ENCODE measurements at regions not wholly inside any gene's neighbourhood (a gene's known extent, or its start where the extent isn't known, plus 50 kb on each side); places are given as distances from the start of the nearest gene placed in this dataset.
"Not testable (repeated sequence)": the region's sequence is repeated elsewhere in the genome, so short reads cannot be mapped to it uniquely, and the experiment has no call there.

GRCh38 chr9:31104249-31104648 is 1280.2 kb upstream of the ACO1 start:
- no peak for DNase-seq

DNA sequence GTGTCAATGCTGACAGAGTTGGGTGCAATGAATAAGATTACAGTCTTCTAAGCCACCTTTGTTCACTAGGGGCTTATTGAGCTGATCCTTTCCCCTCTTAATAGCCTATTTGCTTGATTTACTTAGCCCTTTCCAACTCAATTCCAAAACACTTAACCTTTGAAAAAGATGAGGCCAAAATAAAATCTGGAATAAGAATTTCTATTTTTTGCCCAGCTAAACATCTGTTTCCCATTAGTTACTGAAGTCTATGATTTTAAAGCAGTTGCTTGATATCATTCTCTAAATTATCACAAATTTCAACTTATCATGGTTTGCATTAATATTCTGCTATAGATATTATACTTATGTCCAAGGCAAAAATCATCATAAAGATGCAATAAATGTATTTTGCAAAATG is 1272.0 kb upstream of the ACO1 start:
- DNase-seq = no peak

GRCh38 chr9:31114346-31114745 is 1270.1 kb upstream of the ACO1 start:
- DNase-seq = no peak

GRCh38 chr9:31119890-31120454 is 1264.5 kb upstream of the ACO1 start:
- DNase-seq = peak; percentile 64

- no peak for DNase-seq
Observed at GRCh38 chr9:31124389-31124788, 1260.1 kb upstream of the ACO1 start.

DNA sequence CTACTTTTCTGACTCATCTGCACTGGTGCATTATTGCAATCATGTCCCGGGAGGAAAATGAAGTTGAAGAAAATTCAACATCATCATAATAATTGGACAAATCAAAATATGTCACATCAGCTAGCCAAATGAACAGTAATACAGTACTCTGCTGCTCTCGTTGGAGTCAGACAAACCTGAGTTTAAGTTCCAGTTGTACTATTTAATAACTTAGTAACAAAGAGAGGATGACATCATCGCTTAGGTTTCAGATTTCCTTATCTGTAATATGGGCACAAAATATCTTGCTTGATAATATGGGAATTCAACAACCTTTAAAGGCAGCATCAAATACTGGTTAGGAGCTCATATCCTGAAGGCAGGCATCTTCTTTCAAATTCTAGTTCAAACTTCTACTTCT is 1248.9 kb upstream of the ACO1 start:
- no peak for DNase-seq

DNA sequence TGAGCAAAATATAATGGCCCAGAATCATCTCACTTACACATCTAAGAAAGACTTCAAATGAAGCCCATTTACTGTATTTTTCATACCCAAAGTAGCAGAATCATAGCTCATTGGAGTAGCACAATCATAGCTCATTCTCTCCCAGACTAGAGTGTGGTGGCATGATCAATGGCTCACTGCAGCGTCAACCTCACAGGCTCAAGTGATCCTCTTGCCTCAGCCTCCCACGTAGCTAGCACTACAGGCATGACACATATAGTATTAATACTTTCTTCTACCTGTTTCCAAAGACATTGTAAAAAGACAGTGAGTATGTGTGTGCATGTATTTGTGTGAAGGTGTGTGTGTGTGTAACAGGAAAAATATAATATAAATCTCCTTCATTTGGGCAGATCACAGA is 1247.9 kb upstream of the ACO1 start:
- no peak for DNase-seq

DNA sequence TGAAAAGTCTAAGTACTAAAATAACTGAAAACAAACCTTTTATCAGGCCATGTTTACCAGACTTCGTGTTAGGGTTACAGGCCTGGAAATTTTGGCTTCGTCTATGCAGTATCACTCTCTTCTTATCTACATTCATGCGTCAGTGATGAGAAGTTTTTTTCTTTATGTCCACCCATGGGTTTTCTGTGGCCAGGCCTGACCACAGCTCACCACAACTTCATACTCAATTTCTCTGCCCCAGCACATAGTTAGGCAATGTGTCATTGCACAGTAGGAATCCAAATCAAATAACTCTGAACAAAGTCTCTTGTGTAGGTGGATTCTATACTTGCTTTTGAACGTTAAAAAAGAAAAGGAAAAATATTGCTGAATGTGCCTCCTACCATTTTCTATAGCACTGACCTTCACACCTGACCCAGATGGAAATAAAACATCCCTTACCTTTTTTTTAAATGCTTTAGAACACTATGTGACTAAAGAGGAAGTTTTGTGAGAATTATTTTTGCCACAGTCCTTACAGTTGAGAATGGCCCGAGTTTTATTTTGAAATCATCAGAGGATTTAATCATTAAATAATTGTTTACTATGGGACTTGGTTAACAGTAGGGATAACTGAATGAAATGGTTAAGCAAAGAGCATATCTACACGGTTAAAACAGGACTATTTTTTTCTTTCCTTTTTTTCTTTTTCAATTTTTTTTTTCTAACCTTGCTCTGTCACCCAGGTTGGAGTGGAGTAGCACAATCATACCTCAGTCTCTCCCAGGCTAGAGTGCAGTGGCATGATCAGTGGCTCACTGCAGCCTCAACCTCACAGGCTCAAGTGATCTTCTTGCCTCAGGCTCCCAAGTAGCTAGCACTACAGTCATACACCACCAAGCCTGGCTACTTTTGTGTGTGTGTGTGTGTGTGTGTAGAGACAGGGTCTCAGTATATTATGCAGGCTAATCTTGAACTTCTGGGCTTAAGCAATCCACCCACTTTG is 1247.0 kb upstream of the ACO1 start:
- no peak for DNase-seq

DNA sequence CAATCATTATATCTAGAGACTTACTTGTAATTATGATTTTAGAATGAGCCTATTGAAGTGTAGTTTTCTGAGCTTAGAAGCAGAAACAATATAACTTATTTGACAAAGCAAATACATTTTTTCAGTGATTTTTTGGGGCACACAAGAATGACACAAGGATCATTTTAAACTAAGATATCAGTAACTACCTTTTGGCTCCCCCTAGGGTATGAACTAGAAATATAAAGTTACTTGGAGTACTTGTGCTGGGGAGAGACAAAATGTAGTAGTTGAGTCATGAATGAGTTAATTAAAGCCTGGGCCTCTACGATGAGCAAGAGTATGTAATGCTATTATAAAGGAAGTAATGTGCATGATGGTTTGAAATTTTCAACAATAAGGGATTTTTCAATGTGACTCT is 1244.1 kb upstream of the ACO1 start:
- no peak for DNase-seq

GRCh38 chr9:31142456-31142855 is 1242.0 kb upstream of the ACO1 start:
- no peak for DNase-seq

DNA sequence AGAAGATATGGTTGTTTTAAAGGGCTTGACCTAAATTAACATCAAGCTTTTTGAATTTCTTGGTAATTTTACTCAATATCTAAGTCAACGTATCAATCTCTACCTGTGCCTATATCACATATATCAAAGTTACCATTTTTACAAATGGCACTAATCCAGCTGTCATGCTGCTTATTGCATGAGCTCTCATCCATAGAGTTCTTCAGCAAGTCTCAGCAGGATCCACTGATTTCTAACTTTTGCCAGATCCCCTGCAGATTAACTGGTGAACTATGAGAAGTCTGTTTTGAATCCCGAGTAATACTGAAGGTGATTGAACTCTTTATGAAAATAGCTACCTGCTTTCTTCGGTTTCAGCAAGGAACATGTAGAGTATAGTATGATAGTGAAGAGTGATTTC is 1239.8 kb upstream of the ACO1 start:
- no peak for DNase-seq

- DNase-seq = no peak
Observed at GRCh38 chr9:31146485-31147166, 1237.8 kb upstream of the ACO1 start.

GRCh38 chr9:31153250-31153840 is 1231.1 kb upstream of the ACO1 start:
- DNase-seq = no peak

DNA sequence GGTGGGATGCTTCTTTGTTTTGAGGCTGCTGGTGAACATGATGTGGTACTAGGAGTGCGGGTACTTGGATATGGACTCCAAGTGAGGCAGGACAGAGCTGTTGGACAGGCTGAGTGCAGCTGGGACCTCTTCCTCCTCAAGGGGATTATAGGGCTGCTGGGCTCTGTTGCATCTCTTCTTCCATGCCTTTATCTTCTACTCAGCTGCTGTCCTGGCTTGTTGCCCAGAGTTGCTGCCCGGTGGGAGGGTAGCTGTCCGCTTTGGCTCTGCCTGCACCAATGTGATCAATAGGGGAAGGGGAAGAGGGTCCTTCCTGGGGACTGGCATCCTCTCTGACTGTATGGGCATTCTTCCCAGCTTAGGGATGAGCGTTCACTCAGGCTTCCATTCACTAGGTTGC is 1217.9 kb upstream of the ACO1 start:
- no peak for DNase-seq

DNA sequence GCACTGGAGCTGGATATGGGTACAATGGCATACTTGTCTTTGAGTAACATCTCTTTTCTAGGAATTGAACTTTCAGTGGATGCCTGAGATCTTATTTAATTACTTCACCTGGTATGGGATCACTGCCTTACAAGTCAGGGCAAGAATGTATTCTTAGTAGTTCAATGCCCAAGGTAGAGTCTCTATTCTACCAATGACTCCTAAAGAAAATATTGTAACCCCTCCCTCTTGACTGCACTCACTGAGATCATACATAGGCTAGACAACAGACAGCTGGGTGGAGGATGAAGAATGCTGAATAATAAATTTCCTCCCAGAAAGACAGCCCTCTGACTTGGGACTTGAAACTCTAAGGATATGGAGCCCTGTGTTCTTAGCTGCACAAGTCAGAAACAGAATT is 1216.3 kb upstream of the ACO1 start:
- DNase-seq = no peak

GRCh38 chr9:31174681-31175080 is 1209.8 kb upstream of the ACO1 start:
- no peak for DNase-seq

GRCh38 chr9:31183866-31184265 is 1200.6 kb upstream of the ACO1 start:
- DNase-seq = no peak

GRCh38 chr9:31185831-31186230 is 1198.6 kb upstream of the ACO1 start:
- DNase-seq = no peak

GRCh38 chr9:31188496-31188895 is 1195.9 kb upstream of the ACO1 start:
- DNase-seq = no peak

- DNase-seq = no peak
Observed at GRCh38 chr9:31210978-31211570, 1173.4 kb upstream of the ACO1 start.

DNA sequence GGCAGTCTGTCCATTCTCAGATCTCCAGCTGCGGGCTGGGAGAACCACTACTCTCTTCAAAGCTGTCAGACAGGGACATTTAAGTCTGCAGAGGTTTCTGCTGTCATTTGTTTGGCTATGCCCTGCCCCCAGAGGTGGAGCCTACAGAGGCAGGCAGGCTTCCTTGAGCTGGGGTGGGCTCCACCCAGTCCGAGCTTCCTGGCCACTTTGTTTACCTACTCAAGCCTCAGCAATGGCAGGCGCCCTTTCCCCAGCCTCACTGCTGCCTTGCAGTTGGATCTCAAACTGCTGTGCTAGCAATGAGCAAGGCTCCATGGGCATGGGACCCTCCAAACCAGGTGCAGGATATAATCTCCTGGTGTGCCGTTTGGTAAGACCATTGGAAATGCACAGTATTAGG is 1154.5 kb upstream of the ACO1 start:
- not testable (repeated sequence) for DNase-seq

- no peak for DNase-seq
Observed at GRCh38 chr9:31232485-31232884, 1152.0 kb upstream of the ACO1 start.

DNA sequence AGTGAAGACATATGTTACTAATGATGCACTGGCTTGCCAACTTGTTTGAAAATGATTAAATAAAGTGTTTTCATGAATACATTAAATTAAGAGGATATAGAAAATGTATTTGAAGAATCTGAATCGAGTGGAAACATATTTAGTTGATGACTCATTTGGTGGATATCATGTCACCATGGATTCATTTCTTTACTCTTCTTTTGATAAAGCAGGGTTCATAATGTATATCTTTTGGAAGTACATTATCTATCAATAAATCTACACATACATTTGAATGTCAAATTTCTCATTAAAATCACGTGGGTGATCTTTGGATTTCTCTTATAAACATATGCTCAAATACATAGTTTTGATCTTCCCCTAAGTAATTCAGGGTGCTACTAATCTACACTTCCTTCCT is 1148.1 kb upstream of the ACO1 start:
- no peak for DNase-seq

Measured in CD4-positive, alpha-beta T cell treated with Interleukin-17A for 1 hour (primary cell).